ENCODE measurements at regions not wholly inside any gene's neighbourhood (a gene's known extent, or its start where the extent isn't known, plus 50 kb on each side); places are given as distances from the start of the nearest gene placed in this dataset.
A peak's percentile ranks its signal among the peaks of the same experiment; 100 is the strongest.

DNA sequence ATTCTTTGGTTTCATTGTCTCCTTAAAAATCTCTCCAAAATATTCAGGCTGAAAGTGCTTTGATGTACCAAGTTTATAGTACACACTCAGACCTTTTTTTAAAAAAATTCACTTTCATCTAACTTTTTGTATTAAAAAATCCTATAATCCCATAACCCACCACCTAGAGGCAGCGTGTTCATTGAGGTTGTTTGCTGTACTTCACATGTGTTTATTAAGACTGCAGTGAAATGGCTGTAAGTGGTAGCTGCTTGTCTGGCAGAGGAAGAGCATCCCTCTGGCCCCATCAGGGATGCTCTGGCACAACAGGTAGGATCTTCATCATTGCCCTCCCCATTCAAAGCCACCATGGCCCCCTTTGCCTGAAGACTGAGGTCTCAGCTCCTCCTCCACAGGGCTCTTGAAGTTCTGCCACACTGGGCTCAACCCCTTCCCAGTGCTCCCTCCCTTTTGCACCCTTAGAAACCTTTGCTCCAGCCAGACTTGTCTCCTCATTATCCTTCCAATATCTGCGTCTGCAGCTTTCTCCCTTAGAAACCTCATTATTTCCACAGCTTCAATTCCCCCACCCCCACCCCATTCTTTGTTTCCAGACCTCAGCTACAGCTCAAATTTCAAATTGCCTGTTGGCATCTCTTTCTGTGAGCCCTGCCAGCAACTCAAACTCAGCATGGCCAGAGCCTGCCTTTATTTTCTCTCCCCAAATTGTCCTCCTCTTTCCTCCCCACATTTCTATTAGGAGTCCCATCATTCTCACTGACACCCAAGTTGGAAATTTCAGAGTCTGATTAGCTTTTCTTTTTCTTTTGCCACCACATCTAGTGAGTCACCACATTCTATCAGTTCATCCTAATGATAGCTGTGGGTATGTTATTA is 369.6 kb upstream of the USP24 start:
- TF ChIP-seq, protein P1, sequence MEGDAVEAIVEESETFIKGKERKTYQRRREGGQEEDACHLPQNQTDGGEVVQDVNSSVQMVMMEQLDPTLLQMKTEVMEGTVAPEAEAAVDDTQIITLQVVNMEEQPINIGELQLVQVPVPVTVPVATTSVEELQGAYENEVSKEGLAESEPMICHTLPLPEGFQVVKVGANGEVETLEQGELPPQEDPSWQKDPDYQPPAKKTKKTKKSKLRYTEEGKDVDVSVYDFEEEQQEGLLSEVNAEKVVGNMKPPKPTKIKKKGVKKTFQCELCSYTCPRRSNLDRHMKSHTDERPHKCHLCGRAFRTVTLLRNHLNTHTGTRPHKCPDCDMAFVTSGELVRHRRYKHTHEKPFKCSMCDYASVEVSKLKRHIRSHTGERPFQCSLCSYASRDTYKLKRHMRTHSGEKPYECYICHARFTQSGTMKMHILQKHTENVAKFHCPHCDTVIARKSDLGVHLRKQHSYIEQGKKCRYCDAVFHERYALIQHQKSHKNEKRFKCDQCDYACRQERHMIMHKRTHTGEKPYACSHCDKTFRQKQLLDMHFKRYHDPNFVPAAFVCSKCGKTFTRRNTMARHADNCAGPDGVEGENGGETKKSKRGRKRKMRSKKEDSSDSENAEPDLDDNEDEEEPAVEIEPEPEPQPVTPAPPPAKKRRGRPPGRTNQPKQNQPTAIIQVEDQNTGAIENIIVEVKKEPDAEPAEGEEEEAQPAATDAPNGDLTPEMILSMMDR (IDR thresholded peaks at IDR 0.05): peak in 1 of 5 experiments; percentile 38
- TF ChIP-seq EP300 (IDR thresholded peaks at IDR 0.05): peak in 1 of 2 donors; percentile 64
- TF ChIP-seq POLR2A (IDR thresholded peaks at IDR 0.05): no peak

Data from tibial nerve (tissue), 4 donors.